ENCODE measurements at regions not wholly inside any gene's neighbourhood (a gene's known extent, or its start where the extent isn't known, plus 50 kb on each side); places are given as distances from the start of the nearest gene placed in this dataset.

DNA sequence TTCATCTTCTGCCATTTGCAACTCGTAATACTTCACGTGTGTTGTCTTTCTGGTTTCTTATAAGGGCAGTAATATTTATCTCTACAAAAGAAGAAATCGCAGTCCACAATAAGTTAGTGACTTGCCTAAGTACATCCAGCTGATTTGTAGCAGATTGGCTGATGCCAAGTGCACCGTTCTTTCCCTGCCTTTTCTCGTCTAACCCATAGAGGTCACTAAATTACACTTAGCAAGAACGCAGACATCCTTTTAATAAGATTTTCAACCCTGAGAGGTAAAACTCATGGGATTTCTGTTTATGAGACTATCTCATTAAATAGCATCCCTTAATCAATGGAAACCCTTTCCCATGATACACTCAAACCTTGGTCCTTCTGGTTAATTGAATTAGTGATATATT lies 408.6 kb upstream of the ACTRT1 start (continued):
- TF ChIP-seq, protein P1, sequence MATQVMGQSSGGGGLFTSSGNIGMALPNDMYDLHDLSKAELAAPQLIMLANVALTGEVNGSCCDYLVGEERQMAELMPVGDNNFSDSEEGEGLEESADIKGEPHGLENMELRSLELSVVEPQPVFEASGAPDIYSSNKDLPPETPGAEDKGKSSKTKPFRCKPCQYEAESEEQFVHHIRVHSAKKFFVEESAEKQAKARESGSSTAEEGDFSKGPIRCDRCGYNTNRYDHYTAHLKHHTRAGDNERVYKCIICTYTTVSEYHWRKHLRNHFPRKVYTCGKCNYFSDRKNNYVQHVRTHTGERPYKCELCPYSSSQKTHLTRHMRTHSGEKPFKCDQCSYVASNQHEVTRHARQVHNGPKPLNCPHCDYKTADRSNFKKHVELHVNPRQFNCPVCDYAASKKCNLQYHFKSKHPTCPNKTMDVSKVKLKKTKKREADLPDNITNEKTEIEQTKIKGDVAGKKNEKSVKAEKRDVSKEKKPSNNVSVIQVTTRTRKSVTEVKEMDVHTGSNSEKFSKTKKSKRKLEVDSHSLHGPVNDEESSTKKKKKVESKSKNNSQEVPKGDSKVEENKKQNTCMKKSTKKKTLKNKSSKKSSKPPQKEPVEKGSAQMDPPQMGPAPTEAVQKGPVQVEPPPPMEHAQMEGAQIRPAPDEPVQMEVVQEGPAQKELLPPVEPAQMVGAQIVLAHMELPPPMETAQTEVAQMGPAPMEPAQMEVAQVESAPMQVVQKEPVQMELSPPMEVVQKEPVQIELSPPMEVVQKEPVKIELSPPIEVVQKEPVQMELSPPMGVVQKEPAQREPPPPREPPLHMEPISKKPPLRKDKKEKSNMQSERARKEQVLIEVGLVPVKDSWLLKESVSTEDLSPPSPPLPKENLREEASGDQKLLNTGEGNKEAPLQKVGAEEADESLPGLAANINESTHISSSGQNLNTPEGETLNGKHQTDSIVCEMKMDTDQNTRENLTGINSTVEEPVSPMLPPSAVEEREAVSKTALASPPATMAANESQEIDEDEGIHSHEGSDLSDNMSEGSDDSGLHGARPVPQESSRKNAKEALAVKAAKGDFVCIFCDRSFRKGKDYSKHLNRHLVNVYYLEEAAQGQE (IDR thresholded peaks at IDR 0.05; ENCODE audit: low read depth, low read length) = no peak

DNA sequence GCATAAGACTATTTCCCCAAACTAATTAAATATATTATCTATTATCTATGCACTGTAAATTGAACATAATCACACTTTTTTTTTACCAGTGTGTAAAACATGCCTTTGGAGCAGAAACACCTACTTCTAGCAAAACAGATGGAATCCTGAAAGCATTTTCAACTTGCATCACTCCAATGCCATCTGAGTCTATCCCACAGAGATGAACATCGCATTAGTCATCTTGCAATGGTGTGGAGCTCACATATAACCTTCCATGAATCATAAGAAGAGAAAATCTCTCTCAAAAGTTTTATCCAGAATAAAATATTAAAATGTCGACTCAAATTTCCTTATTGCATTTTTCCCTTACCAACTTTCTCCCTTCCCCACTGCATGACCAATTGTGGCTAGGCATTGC lies 406.7 kb upstream of the ACTRT1 start:
- H4K20me1 ChIP-seq (ENCODE audit: control insufficient read depth, insufficient read depth) = no peaks in the 10 kb centered on the region
- H3K27me3 ChIP-seq (replicated peaks in 1 of 2; ENCODE audit: control insufficient read depth in 2 of 2, insufficient read depth in 2 of 2, low read length in 1 of 2) = no peaks in the 10 kb centered on the region
- ChIA-PET CTCF (no interaction called here), RAD21 (ENCODE audit: unreplicated experiment) (no interaction called here), SMC1A (ENCODE audit: uncharacterized antibody, unreplicated experiment) (no interaction called here), POLR2A (no interaction called here)
- intact Hi-C loops (cut with micrococcal nuclease; ENCODE audit: unreplicated experiment) (no loop called here), in situ Hi-C loops (cut with MboI) (no loop called here)
- no peak overlapping the region for H3K9ac ChIP-seq (ENCODE audit: control insufficient read depth, insufficient read depth, low read length)
- 2% methylated on average over 2 of the region's 2 CpGs for WGBS (ENCODE audit: insufficient coverage, insufficient replicate concordance, low lambda C conversion rate, missing lambda C conversion rate)
- DNase-seq (ENCODE audit: low read depth, low spot score) (no peak), ATAC-seq (no peak), FAIRE-seq (no peak)
- H3K4me2 ChIP-seq (ENCODE audit: control insufficient read depth, insufficient read depth) = no peak overlapping the region
- H3K9me3 ChIP-seq (replicated peaks; ENCODE audit: control insufficient read depth, insufficient read depth, low read length) = no peaks in the 10 kb centered on the region
- no peaks in the 10 kb centered on the region for H3K79me2 ChIP-seq (ENCODE audit: control insufficient read depth, insufficient read depth, low read length)
- no peak overlapping the region for H3K27ac ChIP-seq (ENCODE audit: control insufficient read depth, insufficient read depth)
- H3K36me3 ChIP-seq (ENCODE audit: control insufficient read depth in 2 of 2, insufficient read depth in 2 of 2, low read length in 1 of 2) = no peaks in the 10 kb centered on the region
- H3K4me3 ChIP-seq = no peak overlapping the region
- no TSS peak for BruUV-seq (replicated peaks)
- no peak overlapping the region for H2AFZ ChIP-seq (ENCODE audit: control insufficient read depth, low read depth, low read length)
- no peaks in the 10 kb centered on the region for H3K4me1 ChIP-seq (ENCODE audit: control insufficient read depth, insufficient read depth, low read length)
- no peak for TF ChIP-seq IKZF2 (IDR thresholded peaks at IDR 0.05)
- TF ChIP-seq CREB1 (IDR thresholded peaks at IDR 0.05; ENCODE audit: low read depth) = no peak
- TF ChIP-seq, protein P2, sequence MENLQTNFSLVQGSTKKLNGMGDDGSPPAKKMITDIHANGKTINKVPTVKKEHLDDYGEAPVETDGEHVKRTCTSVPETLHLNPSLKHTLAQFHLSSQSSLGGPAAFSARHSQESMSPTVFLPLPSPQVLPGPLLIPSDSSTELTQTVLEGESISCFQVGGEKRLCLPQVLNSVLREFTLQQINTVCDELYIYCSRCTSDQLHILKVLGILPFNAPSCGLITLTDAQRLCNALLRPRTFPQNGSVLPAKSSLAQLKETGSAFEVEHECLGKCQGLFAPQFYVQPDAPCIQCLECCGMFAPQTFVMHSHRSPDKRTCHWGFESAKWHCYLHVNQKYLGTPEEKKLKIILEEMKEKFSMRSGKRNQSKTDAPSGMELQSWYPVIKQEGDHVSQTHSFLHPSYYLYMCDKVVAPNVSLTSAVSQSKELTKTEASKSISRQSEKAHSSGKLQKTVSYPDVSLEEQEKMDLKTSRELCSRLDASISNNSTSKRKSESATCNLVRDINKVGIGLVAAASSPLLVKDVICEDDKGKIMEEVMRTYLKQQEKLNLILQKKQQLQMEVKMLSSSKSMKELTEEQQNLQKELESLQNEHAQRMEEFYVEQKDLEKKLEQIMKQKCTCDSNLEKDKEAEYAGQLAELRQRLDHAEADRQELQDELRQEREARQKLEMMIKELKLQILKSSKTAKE (IDR thresholded peaks at IDR 0.05; ENCODE audit: low read depth, poor library complexity, severe bottlenecking) = no peak
- no peak for TF ChIP-seq SMC3 (IDR thresholded peaks at IDR 0.05; ENCODE audit: borderline replicate concordance, low read length)
- TF ChIP-seq, protein P3, sequence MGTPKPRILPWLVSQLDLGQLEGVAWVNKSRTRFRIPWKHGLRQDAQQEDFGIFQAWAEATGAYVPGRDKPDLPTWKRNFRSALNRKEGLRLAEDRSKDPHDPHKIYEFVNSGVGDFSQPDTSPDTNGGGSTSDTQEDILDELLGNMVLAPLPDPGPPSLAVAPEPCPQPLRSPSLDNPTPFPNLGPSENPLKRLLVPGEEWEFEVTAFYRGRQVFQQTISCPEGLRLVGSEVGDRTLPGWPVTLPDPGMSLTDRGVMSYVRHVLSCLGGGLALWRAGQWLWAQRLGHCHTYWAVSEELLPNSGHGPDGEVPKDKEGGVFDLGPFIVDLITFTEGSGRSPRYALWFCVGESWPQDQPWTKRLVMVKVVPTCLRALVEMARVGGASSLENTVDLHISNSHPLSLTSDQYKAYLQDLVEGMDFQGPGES (IDR thresholded peaks at IDR 0.05) = no peak
- no peak for TF ChIP-seq SRF (IDR thresholded peaks at IDR 0.05; ENCODE audit: low read depth in 2 of 2, low read length in 2 of 2)
- TF ChIP-seq TCF3 (IDR thresholded peaks at IDR 0.05; ENCODE audit: borderline replicate concordance, insufficient read depth, low read depth, low read length) = no peak
- no peak for TF ChIP-seq ASH2L (IDR thresholded peaks at IDR 0.05; ENCODE audit: borderline replicate concordance, low read depth)
- TF ChIP-seq, protein P1 (IDR thresholded peaks at IDR 0.05; ENCODE audit: low read depth, low read length) = no peak
- TF ChIP-seq RUNX3 (IDR thresholded peaks at IDR 0.05; ENCODE audit: low read length) = no peak
